Suprapubic skin (tissue), 4 donors: ENCODE measurements at regions not wholly inside any gene's neighbourhood (a gene's known extent, or its start where the extent isn't known, plus 50 kb on each side); places are given as distances from the start of the nearest gene placed in this dataset.
"Not testable (repeated sequence)": the region's sequence is repeated elsewhere in the genome, so short reads cannot be mapped to it uniquely, and the experiment has no call there.

Source experiments
- DNase-seq, 2 donors: peaks; one replicate each; pipeline ENCODE4 v3.0.0-alpha.2; 2019; ENCODE audit warnings: low spot score in 2 of 2
- H3K27ac ChIP-seq: fragments of 200-600 bp; sonication (generic); one replicate; pipeline ENCODE4 v1.5.1; 2019
- H3K27me3 ChIP-seq: fragments of 200-600 bp; sonication (generic); one replicate; pipeline ENCODE4 v1.5.1; 2019
- H3K36me3 ChIP-seq: fragments of 200-600 bp; sonication (generic); one replicate; pipeline ENCODE4 v1.5.1; 2019
- H3K4me1 ChIP-seq: fragments of 200-600 bp; sonication (generic); one replicate; pipeline ENCODE4 v1.5.1; 2019
- H3K4me3 ChIP-seq: fragments of 200-600 bp; sonication (generic); one replicate; pipeline ENCODE4 v1.5.1; 2019; ENCODE audit warnings: mild to moderate bottlenecking
- H3K9me3 ChIP-seq: fragments of 200-600 bp; sonication (generic); one replicate; pipeline ENCODE4 v1.5.1; 2019
- EP300 ChIP-seq: sonication (generic); formaldehyde crosslinking; IDR thresholded peaks from one replicate; pipeline ENCODE4 v1.6.1; 2017; ENCODE audit warnings: antibody characterized with exemption
- POLR2A ChIP-seq, 2 donors: fragments of 450-650 bp; IDR thresholded peaks; one replicate each; pipeline ENCODE4 v1.6.1; 2017; ENCODE audit warnings: antibody characterized with exemption in 2 of 2, mild to moderate bottlenecking in 2 of 2, moderate library complexity in 2 of 2
- POLR2AphosphoS5 ChIP-seq, 3 donors: sonication (generic); formaldehyde crosslinking; IDR thresholded peaks; one replicate each; pipeline ENCODE4 v1.6.1; 2017; ENCODE audit warnings: antibody characterized with exemption in 3 of 3
- WGBS: methylation state at CpG from one replicate; pipeline ENCODE4 v1.1.5; 2018; 5-methylcytosine and 5-hydroxymethylcytosine counted together
- TF ChIP-seq, protein P1 (sequence below), 2 donors: fragments of 200-600 bp in 1 of 2; fragments of 450-650 bp in 1 of 2; sonication (generic) in 1 of 2; IDR thresholded peaks; one replicate each; pipeline ENCODE4 v1.5.1; 2016 to 2019; ENCODE audit warnings: antibody characterized with exemption in 2 of 2, mild to moderate bottlenecking in 1 of 2, moderate library complexity in 1 of 2

DNA sequence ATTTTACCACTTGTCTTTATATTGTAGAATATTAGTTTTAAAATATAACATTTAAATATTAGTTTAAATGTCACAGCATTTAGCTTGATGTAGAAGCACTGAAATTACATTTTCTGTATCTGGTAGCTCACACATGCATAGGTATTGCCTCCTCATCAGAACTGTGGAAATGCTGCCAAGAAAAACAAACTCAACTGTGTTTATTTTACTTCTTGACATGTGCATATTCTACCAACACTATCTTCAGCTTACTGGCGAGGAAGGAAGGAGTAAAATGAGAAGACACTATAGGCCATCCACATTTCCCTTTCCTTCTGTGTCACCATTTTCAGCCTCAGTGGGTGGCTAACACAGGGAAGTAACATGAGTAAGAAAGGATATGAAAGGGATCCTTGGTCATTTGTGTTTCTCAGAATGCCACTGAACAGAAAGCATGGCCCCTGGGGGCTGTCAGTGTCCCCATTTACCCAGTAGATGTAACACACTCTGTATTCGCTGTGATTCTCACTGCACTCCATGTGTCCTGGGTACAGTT is 81.0 kb upstream of the HTR4 start:
- H3K4me3 ChIP-seq = no peak overlapping the region
- no peaks in the 10 kb centered on the region for H3K27me3 ChIP-seq
- 90% methylated on average over 2 of the region's 2 CpGs for WGBS
- H3K4me1 ChIP-seq = peaks cover 14% of the 10 kb centered on the region
- H3K36me3 ChIP-seq = no peaks in the 10 kb centered on the region
- no peak for TF ChIP-seq EP300
- no peak for TF ChIP-seq POLR2AphosphoS5 (IDR thresholded peaks at IDR 0.05)
- no peak for TF ChIP-seq POLR2A (IDR thresholded peaks at IDR 0.05)
- TF ChIP-seq, protein P1, sequence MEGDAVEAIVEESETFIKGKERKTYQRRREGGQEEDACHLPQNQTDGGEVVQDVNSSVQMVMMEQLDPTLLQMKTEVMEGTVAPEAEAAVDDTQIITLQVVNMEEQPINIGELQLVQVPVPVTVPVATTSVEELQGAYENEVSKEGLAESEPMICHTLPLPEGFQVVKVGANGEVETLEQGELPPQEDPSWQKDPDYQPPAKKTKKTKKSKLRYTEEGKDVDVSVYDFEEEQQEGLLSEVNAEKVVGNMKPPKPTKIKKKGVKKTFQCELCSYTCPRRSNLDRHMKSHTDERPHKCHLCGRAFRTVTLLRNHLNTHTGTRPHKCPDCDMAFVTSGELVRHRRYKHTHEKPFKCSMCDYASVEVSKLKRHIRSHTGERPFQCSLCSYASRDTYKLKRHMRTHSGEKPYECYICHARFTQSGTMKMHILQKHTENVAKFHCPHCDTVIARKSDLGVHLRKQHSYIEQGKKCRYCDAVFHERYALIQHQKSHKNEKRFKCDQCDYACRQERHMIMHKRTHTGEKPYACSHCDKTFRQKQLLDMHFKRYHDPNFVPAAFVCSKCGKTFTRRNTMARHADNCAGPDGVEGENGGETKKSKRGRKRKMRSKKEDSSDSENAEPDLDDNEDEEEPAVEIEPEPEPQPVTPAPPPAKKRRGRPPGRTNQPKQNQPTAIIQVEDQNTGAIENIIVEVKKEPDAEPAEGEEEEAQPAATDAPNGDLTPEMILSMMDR (IDR thresholded peaks at IDR 0.05) = no peak
- no peak overlapping the region for H3K27ac ChIP-seq
- H3K9me3 ChIP-seq = no peaks in the 10 kb centered on the region
- no peak for DNase-seq

DNA sequence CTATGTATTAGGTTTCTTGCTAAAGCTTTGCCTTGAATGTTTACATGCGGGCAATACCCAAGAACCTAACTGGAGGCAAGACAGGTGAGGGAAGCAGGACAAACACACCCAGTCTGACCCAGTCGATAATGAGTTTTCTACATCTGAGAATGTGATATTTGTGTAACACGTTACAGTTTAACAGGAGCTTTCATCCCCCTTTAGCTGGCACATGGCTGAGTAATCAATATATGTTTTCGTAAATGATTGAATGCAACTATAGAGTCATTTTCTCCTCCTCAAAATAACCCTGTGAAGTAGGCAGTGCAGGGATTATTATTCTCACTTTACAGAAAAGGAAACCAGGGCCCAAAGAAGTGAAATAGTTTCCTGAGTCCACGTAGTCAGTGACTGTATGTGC is 84.7 kb upstream of the HTR4 start:
- WGBS = 88% methylated on average over 5 of the region's 5 CpGs
- no peaks in the 10 kb centered on the region for H3K36me3 ChIP-seq
- TF ChIP-seq POLR2AphosphoS5 (IDR thresholded peaks at IDR 0.05) = no peak
- TF ChIP-seq EP300 = no peak
- TF ChIP-seq, protein P1 (IDR thresholded peaks at IDR 0.05) = no peak
- no peak for TF ChIP-seq POLR2A (IDR thresholded peaks at IDR 0.05)
- H3K4me3 ChIP-seq = no peak overlapping the region
- H3K27ac ChIP-seq = no peak overlapping the region
- no peak for DNase-seq
- H3K9me3 ChIP-seq = no peaks in the 10 kb centered on the region
- no peaks in the 10 kb centered on the region for H3K27me3 ChIP-seq
- H3K4me1 ChIP-seq = peaks cover 4% of the 10 kb centered on the region

DNA sequence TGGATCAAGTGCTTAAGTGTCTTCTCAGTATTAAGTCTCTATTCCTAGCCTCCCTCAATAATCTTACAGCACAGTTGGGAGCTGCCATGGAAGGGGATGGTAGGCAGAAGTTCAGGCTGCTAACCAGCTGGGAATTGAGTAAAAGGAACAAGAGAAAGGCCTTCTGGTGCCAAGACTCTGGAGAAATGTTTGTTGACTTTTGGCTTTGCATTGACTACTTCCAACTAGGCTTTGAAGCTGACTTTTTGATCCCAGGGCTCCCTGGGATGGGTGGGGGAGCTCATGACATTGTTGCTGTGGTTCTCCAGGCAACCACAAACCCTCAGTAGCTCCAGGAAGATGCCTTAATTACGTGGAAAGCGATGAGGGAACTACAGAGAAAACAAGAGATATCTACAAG is 85.2 kb upstream of the HTR4 start:
- H3K27ac ChIP-seq = no peak overlapping the region
- no peaks in the 10 kb centered on the region for H3K9me3 ChIP-seq
- H3K4me1 ChIP-seq = peaks cover 4% of the 10 kb centered on the region
- TF ChIP-seq POLR2A (IDR thresholded peaks at IDR 0.05) (no peak), EP300 (no peak), POLR2AphosphoS5 (IDR thresholded peaks at IDR 0.05) (no peak)
- TF ChIP-seq, protein P1 (IDR thresholded peaks at IDR 0.05) = no peak
- H3K4me3 ChIP-seq = no peak overlapping the region
- no peaks in the 10 kb centered on the region for H3K27me3 ChIP-seq
- DNase-seq = no peak
- H3K36me3 ChIP-seq = no peaks in the 10 kb centered on the region
- 56% methylated on average over 2 of the region's 2 CpGs for WGBS

DNA sequence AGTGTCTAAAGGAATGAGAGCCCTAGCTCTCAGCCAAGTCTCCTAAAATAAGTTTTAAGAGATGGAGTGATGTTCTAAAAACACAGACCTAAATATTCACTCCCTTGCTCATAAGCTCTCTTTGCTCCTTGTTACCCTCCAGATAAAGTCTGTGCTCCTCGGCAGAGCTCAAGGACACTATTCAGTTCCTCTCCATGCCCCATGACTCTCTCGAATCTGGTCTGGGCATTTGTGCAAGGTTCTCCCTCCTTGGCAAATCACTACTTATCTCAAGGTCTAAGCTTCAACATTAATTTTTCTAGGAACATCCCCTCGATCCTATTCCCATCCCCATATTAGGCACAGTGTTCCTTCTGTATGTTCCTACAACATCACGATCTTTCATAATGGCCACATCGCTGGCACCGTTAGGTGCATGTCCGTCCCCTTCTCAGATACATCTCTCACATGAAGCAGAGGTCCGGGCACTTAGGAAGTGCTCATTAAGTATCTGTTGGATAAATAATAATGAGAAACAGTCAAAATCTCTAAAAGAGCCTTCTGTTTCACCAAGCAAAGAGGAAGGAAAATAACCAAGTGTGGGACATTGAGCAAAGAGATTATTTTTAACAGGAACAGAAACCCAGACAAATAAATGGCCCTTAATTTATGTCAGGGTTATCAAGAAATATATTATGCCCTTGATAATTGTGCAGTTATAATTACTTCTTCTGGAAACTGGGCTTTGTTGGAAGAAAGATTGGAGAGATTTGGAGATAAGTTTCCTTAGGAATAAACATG is 85.9 kb upstream of the HTR4 start:
- Histone ChIP-seq H3K36me3 (no peaks in the 10 kb centered on the region), H3K4me3 (no peak overlapping the region), H3K4me1 (peaks cover 4% of the 10 kb centered on the region), H3K27me3 (no peaks in the 10 kb centered on the region), H3K9me3 (no peaks in the 10 kb centered on the region), H3K27ac (no peak overlapping the region)
- WGBS = 88% methylated on average over 8 of the region's 8 CpGs
- DNase-seq = no peak
- no peak for TF ChIP-seq POLR2AphosphoS5 (IDR thresholded peaks at IDR 0.05)
- TF ChIP-seq, protein P1 (IDR thresholded peaks at IDR 0.05) = no peak
- no peak for TF ChIP-seq EP300
- TF ChIP-seq POLR2A (IDR thresholded peaks at IDR 0.05) = no peak

DNA sequence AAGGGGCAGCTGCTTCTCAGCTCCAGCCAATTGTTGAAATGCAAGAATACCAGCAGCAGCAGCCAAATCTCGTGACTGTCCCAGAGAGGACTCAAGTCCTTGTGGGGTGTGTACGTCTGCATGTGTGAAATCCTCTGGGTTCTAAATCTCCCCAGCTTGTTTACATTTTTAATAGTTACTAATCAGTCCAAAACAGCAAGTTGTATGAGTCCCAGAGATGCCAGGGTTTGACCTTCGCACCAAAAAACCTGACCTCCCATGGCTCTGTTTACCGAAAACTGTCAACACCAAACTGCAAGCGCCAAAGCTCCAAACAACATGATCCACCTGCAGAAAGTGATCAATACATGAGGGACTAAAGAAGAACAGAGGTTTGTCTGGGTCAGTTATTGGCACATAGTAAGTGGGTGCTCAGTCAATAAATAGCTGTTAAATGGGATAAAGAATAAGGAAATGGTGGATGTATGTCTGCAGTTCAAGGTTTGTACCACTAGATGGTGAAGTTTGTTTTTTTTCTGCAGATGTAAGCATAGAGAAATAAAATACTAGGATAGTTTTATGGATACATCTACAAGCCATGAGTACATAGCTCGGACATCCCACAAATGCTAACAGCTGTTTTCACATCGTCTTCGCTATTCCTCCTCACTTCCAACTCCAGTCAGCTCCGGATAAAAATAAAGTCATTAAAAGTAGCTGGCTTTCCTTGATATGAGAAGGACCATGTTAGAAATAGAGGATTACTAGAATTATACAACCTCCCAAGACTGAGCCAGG is 85.3 kb upstream of the ADRB2 start:
- Histone ChIP-seq H3K36me3 (no peaks in the 10 kb centered on the region), H3K4me3 (no peak overlapping the region), H3K4me1 (peaks cover 4% of the 10 kb centered on the region), H3K27ac (no peak overlapping the region), H3K9me3 (no peaks in the 10 kb centered on the region), H3K27me3 (no peaks in the 10 kb centered on the region)
- 51% methylated on average over 9 of the region's 9 CpGs for WGBS
- no peak for DNase-seq
- TF ChIP-seq, protein P1 (IDR thresholded peaks at IDR 0.05) = peak; percentile 59 to 77
- TF ChIP-seq EP300 (no peak), POLR2A (IDR thresholded peaks at IDR 0.05) (no peak), POLR2AphosphoS5 (IDR thresholded peaks at IDR 0.05) (no peak)

DNA sequence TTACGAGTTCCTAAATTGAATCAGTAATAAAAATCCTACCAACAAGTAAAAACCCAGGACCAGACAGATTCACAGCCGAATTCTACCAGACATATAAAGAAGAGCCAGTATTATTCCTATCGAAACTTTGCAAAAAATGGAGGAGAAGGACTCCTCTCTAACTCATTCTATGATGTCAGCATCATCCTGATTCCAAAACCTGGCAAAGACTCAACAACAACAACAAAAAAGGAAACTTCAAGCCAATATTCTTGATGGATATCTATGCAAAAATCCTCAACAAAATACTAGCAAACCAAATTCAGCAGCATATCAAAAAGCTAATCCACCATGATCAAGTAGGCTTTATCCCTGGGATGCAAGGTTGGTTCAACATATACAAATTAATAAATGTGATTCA is 84.6 kb upstream of the ADRB2 start:
- not testable (repeated sequence) for H3K36me3 ChIP-seq, H3K27ac ChIP-seq, H3K27me3 ChIP-seq, H3K4me3 ChIP-seq, H3K9me3 ChIP-seq, DNase-seq, H3K4me1 ChIP-seq
- WGBS = 71% methylated on average over 3 of the region's 3 CpGs

DNA sequence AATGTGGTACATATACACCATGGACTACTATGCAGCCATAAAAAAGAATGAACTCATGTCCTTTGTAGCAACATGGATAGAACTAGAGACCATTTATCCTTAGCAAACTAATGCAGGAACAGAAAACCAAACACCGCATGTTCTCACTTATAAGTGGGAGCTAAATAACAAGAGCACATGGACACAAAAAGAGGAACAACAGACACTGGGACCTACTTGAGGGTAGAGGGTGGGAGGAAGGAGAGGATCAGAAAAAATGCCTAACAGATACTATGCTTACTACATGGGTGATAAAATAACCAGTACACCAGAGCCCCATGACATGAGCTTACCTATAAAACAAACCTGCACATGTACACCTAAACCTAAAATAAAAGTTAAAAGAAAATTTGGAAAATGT is 82.0 kb upstream of the ADRB2 start:
- WGBS = 92% methylated on average over 1 of the region's 1 CpG
- not testable (repeated sequence) for H3K9me3 ChIP-seq, H3K36me3 ChIP-seq, H3K4me3 ChIP-seq, H3K4me1 ChIP-seq, DNase-seq, H3K27me3 ChIP-seq, H3K27ac ChIP-seq
